IPS DF 6.9 (cell line): ENCODE measurements at regions not wholly inside any gene's neighbourhood (a gene's known extent, or its start where the extent isn't known, plus 50 kb on each side); places are given as distances from the start of the nearest gene placed in this dataset.

ENCODE experiments used
- DNase-seq: peaks from one replicate; pipeline ENCODE4 v3.0.0-alpha.2; 2013; ENCODE audit warnings: low read depth, low spot score
- H3K27ac ChIP-seq: one replicate; pipeline ENCODE4 v1.5.1; 2013; ENCODE audit warnings: low read length, control low read depth
- H3K27me3 ChIP-seq: 2 replicates; pipeline ENCODE4 v1.6.1; 2013; ENCODE audit warnings: mild to moderate bottlenecking, low read length; ENCODE audit not compliant: control insufficient read depth, insufficient read depth
- H3K36me3 ChIP-seq: 2 replicates; pipeline ENCODE4 v1.6.1; 2013; ENCODE audit warnings: low read length; ENCODE audit not compliant: control insufficient read depth, insufficient read depth
- H3K4me1 ChIP-seq: 2 replicates; pipeline ENCODE4 v1.6.1; 2013; ENCODE audit warnings: low read length; ENCODE audit not compliant: control insufficient read depth, insufficient read depth
- H3K4me3 ChIP-seq: 2 replicates; pipeline ENCODE4 v1.5.1; 2013; ENCODE audit warnings: mild to moderate bottlenecking, low read length
- H3K9me3 ChIP-seq: 2 replicates; pipeline ENCODE4 v1.6.1; 2013; ENCODE audit warnings: low read length, inconsistent platforms; ENCODE audit not compliant: control insufficient read depth, insufficient read depth
- WGBS: extraction: QIAGEN DNeasy Blood & Tissue Kit; methylation state at CpG from one replicate; pipeline ENCODE4 v1.1.7; 2013; ENCODE audit warnings: mixed read lengths, missing lambda C conversion rate; ENCODE audit not compliant: insufficient read length, insufficient coverage; 5-methylcytosine and 5-hydroxymethylcytosine counted together

GRCh38 chr14:100399052-100399849, 76.1 kb downstream of the SLC25A47 start:
- Histone ChIP-seq H3K9me3 (no peaks in the 10 kb centered on the region), H3K36me3 (no peaks in the 10 kb centered on the region), H3K4me3 (no peak overlapping the region), H3K27me3 (no peaks in the 10 kb centered on the region), H3K27ac (no peak overlapping the region), H3K4me1 (peaks cover 4% of the 10 kb centered on the region; the same call in 1 of the 2 replicates)
- WGBS = no CpG with 5 or more reads among the region's 13 CpGs
- DNase-seq = no peak

DNA sequence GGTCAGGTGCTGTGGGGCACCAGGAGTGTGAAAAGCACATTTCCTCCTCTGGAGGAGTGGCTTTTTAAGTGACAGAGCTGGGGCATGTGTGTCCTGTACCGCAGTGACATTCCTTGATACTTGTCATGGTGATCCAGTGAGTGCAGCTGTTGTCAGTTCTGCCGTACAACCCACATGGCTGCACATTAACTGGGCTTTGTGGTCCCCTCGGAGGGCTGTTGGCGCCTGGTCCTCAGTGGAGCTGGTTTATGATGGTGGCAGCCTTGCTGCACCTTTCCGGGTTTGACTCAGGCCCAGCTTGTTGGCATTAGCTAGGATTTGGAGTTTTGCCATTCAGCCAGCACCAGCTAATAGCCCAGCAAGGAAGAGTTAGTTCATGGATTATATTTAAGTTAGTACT, 77.0 kb downstream of the SLC25A47 start:
- Histone ChIP-seq H3K27ac (no peak overlapping the region), H3K4me1 (peaks cover 4% of the 10 kb centered on the region; the same call in 1 of the 2 replicates), H3K27me3 (no peaks in the 10 kb centered on the region), H3K36me3 (no peaks in the 10 kb centered on the region), H3K4me3 (no peak overlapping the region), H3K9me3 (no peaks in the 10 kb centered on the region)
- WGBS = no CpG with 5 or more reads among the region's 5 CpGs
- DNase-seq = no peak

DNA sequence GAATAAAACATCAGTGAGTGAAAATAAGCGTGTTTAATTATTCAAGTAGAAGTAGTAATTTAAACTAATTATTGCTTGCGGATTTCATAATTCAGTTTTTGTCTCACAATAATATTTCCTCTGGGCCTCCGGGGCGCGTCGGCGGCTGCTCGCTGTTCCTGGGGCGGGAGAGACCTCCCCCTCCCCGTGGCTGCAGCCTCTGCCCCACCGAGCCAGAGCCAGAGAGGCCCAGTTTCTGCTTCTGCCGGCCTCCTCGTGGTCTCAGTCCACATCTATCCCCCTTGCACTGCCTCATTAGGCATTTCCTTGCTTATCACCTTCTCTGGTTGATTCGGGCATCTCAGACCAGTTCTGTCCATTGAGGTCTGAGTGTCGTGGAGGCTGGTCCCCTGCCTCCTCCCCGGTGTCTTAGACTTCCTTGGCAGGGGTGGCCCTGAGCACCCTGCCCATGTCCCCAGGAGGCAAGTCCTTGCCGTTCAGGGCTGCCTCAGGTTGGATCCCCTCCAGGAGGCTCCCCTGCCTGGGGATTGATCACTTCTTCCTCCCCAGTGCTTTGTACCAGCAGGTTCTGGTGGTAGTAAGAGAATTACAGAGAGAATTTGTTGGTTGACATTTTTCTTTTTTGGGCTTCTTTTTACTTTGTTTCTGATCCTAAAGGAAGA, 78.0 kb downstream of the SLC25A47 start:
- peaks cover 4% of the 10 kb centered on the region; the same call in 1 of the 2 replicates for H3K4me1 ChIP-seq
- no peaks in the 10 kb centered on the region for H3K27me3 ChIP-seq
- no peaks in the 10 kb centered on the region for H3K36me3 ChIP-seq
- WGBS = 100% methylated on average over 1 of the region's 17 CpGs
- H3K9me3 ChIP-seq = no peaks in the 10 kb centered on the region
- no peak for DNase-seq
- H3K4me3 ChIP-seq = no peak overlapping the region
- no peak overlapping the region for H3K27ac ChIP-seq

DNA sequence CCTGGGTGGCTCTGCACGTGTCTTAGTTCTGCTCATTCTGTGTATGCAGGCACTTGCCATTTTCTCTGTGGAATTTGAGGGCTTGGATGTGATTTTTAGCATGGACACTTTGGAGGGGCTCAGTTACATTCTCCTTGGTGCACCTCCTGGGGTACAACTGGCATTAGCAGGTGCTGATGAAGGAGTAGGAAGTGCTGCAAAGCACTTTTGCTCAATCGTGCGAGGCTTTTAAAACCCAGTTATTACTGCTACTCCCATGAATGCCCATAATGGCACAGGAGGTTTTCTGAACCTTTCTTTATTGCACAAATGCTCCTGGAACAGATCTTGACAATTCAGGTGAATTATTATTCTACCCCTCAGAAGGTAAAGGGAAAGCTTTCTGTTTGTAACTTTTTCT, 78.7 kb downstream of the SLC25A47 start:
- no peaks in the 10 kb centered on the region for H3K9me3 ChIP-seq
- no peak overlapping the region for H3K4me3 ChIP-seq
- no peak overlapping the region for H3K27ac ChIP-seq
- whole genome bisulfite sequencing = no CpG with 5 or more reads among the region's 3 CpGs
- no peaks in the 10 kb centered on the region for H3K36me3 ChIP-seq
- H3K4me1 ChIP-seq = peaks cover 4% of the 10 kb centered on the region; the same call in 1 of the 2 replicates
- DNase-seq = no peak
- H3K27me3 ChIP-seq = no peaks in the 10 kb centered on the region

DNA sequence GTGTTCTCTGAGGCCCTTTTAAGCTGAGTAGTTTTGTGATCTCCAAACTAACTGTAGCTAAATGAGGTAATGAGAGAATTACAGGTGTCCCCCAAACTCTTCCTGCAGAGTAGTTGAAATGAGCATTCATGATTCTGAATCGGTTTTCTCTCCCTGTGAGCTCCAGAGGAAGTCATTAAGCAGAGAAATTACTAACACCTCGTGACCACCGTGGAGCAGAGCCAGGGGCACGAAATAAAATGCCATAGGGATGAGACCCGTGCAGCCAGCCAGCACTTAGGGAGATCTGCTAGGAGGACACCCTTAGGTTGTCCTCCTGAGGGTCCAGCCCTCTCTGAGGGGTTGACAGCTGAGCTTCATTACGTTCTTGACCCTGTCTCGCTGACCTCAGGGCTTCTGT, 79.5 kb downstream of the SLC25A47 start:
- WGBS = no CpG with 5 or more reads among the region's 7 CpGs
- H3K4me3 ChIP-seq = no peak overlapping the region
- H3K4me1 ChIP-seq = peaks cover 3% of the 10 kb centered on the region; the same call in 1 of the 2 replicates
- H3K9me3 ChIP-seq = no peaks in the 10 kb centered on the region
- no peak overlapping the region for H3K27ac ChIP-seq
- no peak for DNase-seq
- H3K27me3 ChIP-seq = no peaks in the 10 kb centered on the region
- no peaks in the 10 kb centered on the region for H3K36me3 ChIP-seq

GRCh38 chr14:100403105-100403504, 80.0 kb downstream of the SLC25A47 start:
- no peak for DNase-seq
- no CpG with 5 or more reads among the region's 5 CpGs for WGBS
- Histone ChIP-seq H3K9me3 (no peaks in the 10 kb centered on the region), H3K27me3 (no peaks in the 10 kb centered on the region), H3K4me3 (no peak overlapping the region), H3K36me3 (no peaks in the 10 kb centered on the region), H3K27ac (no peak overlapping the region), H3K4me1 (peaks cover 3% of the 10 kb centered on the region; the same call in 1 of the 2 replicates)

GRCh38 chr14:100403802-100404365, 80.7 kb downstream of the SLC25A47 start:
- no peak for DNase-seq
- H3K9me3 ChIP-seq = no peaks in the 10 kb centered on the region
- H3K27ac ChIP-seq = no peak overlapping the region
- H3K4me3 ChIP-seq = no peak overlapping the region
- no peaks in the 10 kb centered on the region for H3K36me3 ChIP-seq
- H3K27me3 ChIP-seq = no peaks in the 10 kb centered on the region
- no CpG with 5 or more reads among the region's 10 CpGs for WGBS
- H3K4me1 ChIP-seq = peaks cover 3% of the 10 kb centered on the region; the same call in 1 of the 2 replicates

GRCh38 chr14:100404419-100404818, 81.3 kb downstream of the SLC25A47 start:
- Histone ChIP-seq H3K9me3 (no peaks in the 10 kb centered on the region), H3K4me1 (peaks cover 3% of the 10 kb centered on the region; the same call in 1 of the 2 replicates), H3K36me3 (no peaks in the 10 kb centered on the region), H3K27ac (no peak overlapping the region), H3K4me3 (no peak overlapping the region), H3K27me3 (no peaks in the 10 kb centered on the region)
- no CpG with 5 or more reads among the region's 4 CpGs for WGBS
- DNase-seq = no peak

- DNase-seq = no peak
- Histone ChIP-seq H3K9me3 (no peaks in the 10 kb centered on the region), H3K4me1 (peaks cover 5% of the 10 kb centered on the region), H3K36me3 (no peaks in the 10 kb centered on the region), H3K27me3 (no peaks in the 10 kb centered on the region), H3K4me3 (no peak overlapping the region), H3K27ac (no peak overlapping the region)
- no CpG with 5 or more reads among the region's 12 CpGs for WGBS
Observed at GRCh38 chr14:100405760-100406455, 82.8 kb downstream of the SLC25A47 start.

GRCh38 chr14:100406505-100407131, 83.5 kb downstream of the SLC25A47 start:
- H3K36me3 ChIP-seq = no peaks in the 10 kb centered on the region
- H3K27me3 ChIP-seq = no peaks in the 10 kb centered on the region
- peaks cover 3% of the 10 kb centered on the region for H3K4me1 ChIP-seq
- no peak for DNase-seq
- no CpG with 5 or more reads among the region's 10 CpGs for WGBS
- no peaks in the 10 kb centered on the region for H3K9me3 ChIP-seq
- H3K4me3 ChIP-seq = no peak overlapping the region
- no peak overlapping the region for H3K27ac ChIP-seq
